WTC11 (cell line): ENCODE measurements at regions not wholly inside any gene's neighbourhood (a gene's known extent, or its start where the extent isn't known, plus 50 kb on each side); places are given as distances from the start of the nearest gene placed in this dataset.
"Not testable (repeated sequence)": the region's sequence is repeated elsewhere in the genome, so short reads cannot be mapped to it uniquely, and the experiment has no call there.

Source experiments
- CREB1 ChIP-seq: sonication (generic); formaldehyde crosslinking; IDR thresholded peaks from 2 replicates; pipeline ENCODE4 v1.8.0; 2023; ENCODE audit warnings: mild to moderate bottlenecking, missing genetic modification reagents
- ESRRA ChIP-seq: sonication (generic); formaldehyde crosslinking; IDR thresholded peaks from 2 replicates; pipeline ENCODE4 v1.8.1; 2022; ENCODE audit warnings: mild to moderate bottlenecking, missing genetic modification reagents, borderline replicate concordance
- RELA ChIP-seq: sonication (generic); formaldehyde crosslinking; IDR thresholded peaks from 2 replicates; pipeline ENCODE4 v1.8.1; 2022; ENCODE audit warnings: missing genetic modification reagents, mild to moderate bottlenecking, borderline replicate concordance
- TF ChIP-seq, protein P1 (sequence below): fragments of 200-600 bp; IDR thresholded peaks from 2 replicates; pipeline ENCODE4 v1.8.0; 2022; ENCODE audit warnings: antibody characterized with exemption

DNA sequence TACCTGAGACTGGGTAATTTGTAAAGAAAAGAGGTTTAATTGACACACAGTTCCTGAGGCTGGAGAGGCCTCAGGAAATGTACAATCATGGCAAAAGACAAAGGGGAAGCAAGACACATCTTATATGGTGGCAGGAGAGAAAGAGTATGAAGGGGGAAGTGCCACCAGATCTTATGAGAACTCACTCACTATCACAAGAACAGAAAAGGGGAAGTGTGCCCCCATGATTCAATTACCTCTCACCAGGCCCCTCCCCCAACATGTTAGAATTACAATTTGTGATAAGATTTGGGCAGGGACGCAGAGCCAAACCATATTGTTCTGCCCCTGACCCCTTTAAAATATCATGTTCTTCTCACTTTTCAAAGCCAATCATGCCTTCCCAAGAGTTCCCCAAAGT, 744.2 kb upstream of the CDH18 start:
- TF ChIP-seq RELA (CRISPR knock-in tag); CREB1; ESRRA (CRISPR knock-in tag): not testable (repeated sequence)
- TF ChIP-seq, protein P1, sequence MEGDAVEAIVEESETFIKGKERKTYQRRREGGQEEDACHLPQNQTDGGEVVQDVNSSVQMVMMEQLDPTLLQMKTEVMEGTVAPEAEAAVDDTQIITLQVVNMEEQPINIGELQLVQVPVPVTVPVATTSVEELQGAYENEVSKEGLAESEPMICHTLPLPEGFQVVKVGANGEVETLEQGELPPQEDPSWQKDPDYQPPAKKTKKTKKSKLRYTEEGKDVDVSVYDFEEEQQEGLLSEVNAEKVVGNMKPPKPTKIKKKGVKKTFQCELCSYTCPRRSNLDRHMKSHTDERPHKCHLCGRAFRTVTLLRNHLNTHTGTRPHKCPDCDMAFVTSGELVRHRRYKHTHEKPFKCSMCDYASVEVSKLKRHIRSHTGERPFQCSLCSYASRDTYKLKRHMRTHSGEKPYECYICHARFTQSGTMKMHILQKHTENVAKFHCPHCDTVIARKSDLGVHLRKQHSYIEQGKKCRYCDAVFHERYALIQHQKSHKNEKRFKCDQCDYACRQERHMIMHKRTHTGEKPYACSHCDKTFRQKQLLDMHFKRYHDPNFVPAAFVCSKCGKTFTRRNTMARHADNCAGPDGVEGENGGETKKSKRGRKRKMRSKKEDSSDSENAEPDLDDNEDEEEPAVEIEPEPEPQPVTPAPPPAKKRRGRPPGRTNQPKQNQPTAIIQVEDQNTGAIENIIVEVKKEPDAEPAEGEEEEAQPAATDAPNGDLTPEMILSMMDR: not testable (repeated sequence)
